DMS79 (cell line): ENCODE measurements at regions not wholly inside any gene's neighbourhood (a gene's known extent, or its start where the extent isn't known, plus 50 kb on each side); places are given as distances from the start of the nearest gene placed in this dataset.
"Not testable (repeated sequence)": the region's sequence is repeated elsewhere in the genome, so short reads cannot be mapped to it uniquely, and the experiment has no call there.

ENCODE experiments used
- DNase-seq: peaks from one replicate; lab custom pipeline; 2025; lab: John Stamatoyannopoulos, UW

GRCh38 chr7:68547181-68547580 is 1051.1 kb upstream of the AUTS2 start:
- no peak for DNase-seq

- DNase-seq: no peak
Measured at GRCh38 chr7:68547799-68548198, 1050.5 kb upstream of the AUTS2 start.

DNA sequence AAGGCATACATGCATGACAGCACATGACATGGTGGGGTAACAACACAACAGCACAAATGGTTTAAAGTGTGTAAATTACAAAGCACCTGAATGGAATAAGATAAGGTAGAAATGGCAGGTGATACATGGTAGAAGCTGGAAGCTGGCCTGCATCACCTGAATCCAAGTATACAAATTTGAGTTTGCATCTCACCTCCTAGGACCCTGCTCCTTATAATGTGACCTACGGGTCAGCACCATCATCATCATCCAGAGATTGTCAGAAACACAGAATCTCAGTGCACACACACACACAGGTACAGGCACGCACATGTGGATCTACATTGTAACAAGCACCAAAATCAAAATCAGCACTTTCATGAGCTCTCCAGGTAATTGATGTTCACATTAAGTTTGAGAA is 1048.2 kb upstream of the AUTS2 start:
- DNase-seq: no peak

GRCh38 chr7:68550635-68551034 is 1047.6 kb upstream of the AUTS2 start:
- no peak for DNase-seq

DNA sequence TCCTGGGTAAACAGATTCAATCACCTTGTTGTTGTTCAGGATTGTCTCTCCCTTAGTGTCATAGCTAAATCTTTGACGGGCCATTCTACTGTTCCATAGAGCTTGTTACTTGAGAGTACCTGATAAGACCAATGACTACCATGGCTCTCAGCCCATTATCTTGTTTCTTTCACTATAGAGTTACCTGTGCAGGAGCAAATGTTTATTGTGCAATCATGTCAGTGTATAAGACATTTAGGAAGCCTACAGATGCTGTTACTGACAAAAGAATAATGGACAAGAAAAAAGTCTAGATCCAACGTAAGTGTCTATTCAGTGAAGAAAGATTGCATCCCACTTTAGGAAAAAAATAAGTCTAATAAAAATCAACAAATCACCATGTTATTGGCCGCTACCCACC is 1041.7 kb upstream of the AUTS2 start:
- DNase-seq: no peak

DNA sequence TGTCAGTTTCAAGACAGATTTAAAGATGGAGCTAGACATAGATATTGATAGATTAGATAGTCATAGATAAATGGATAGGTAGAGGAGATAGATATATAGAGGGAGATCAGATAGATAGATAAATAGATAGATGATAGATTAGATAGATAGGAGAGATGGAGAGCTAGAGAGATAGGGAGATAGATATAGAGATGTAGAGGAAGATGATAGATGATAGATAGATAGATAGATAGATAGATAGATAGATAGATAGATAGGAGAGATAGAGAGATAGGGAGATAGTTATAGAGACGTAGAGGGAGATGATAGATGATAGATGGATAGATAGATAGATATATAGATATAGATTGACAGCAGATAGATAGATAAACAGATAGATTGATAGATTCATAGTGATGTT is 1038.8 kb upstream of the AUTS2 start:
- no peak for DNase-seq

DNA sequence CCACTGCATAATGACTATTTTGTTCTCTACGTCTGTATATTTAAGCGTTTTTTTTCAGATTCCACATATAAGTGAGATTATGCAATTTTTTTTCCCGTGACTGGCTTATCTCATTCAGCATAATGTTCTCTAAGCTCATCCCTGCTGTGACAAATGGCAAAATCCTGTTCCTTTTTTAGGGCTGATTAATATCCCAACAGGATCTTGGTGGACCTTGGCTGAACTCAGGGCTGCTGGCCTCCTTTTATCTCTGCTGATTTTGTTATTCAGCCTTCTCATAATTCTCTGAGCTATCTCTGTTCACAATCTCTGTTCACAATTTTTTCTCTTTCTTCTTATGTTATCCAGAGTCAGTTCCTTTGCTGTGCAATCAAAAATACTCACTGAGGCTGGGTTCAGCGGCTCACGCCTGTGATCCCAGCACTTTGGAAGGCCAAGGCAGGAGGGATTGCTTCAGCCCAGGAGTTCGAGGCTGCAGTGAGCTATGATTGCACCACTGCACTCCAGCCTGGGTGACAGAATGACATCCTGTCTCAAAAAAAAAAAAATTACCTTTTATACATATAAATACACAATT is 1035.9 kb upstream of the AUTS2 start:
- no peak for DNase-seq

GRCh38 chr7:68564306-68565135 is 1033.8 kb upstream of the AUTS2 start:
- DNase-seq: no peak

GRCh38 chr7:68571286-68571685 is 1027.0 kb upstream of the AUTS2 start:
- no peak for DNase-seq

GRCh38 chr7:68573271-68574005 is 1024.8 kb upstream of the AUTS2 start:
- no peak for DNase-seq

- no peak for DNase-seq
Measured at GRCh38 chr7:68576366-68576765, 1021.9 kb upstream of the AUTS2 start.

DNA sequence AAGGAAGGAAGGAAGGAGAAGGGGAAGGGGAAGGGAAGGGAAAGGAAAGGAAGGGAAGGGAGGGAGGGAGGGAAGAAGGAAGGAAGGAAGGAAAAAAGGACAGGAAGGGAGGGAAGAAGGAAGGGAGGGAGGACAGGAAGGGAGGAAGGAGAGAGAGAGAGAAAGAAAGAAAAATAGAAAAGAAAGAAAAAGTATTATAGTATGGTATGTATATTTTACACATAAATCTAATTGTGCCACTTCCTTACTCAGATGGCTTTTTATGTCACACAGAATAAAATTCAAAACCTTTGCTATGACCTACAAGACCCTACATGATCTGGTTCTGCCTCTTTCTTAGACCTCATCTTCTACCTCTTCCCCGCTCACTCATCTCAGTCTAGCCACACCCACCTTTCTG is 1016.9 kb upstream of the AUTS2 start:
- DNase-seq: no peak

- no peak for DNase-seq
Measured at GRCh38 chr7:68587599-68587998, 1010.7 kb upstream of the AUTS2 start.

GRCh38 chr7:68601826-68602225 is 996.4 kb upstream of the AUTS2 start:
- no peak for DNase-seq

DNA sequence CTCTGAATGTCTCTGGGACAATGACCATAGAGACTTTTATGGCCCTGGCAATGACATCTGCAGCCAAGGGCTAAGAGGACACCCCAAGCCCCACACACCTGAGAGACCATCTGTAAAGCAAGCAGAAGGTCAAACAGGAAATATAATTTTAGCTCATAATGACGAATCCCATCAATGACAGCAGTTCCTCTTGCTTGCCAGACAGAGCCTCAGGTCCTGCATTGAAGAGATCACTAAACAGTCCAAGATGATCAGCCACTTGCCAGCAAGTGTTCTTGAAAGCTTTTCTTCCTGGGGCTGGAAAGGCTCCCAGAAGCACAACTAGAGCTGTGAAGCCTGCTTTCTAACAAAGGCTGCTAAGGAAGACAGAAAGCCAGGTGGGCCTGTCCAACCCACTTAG is 993.7 kb upstream of the AUTS2 start:
- peak; percentile 82 for DNase-seq

GRCh38 chr7:68610701-68611100 is 987.6 kb upstream of the AUTS2 start:
- DNase-seq: no peak

DNA sequence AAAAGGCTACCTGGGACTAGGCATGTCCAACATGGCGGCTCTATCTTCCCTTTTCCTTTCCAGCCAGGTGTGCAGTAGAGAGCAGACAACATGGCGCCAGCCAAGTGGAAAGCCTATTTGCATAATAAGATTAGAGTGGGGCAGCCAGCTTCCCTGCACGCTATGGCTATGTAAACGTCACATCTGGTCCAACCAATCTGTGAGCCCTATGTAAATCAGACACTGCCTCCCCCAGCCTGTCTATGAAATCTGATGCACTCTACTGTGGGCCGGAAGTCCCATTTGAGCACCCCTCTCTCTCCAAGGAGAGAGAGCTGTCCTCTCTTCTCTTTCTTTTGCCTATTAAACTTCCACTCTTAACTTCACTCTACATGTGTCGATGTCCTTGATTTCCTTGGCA is 984.9 kb upstream of the AUTS2 start:
- peak; percentile 90 for DNase-seq

DNA sequence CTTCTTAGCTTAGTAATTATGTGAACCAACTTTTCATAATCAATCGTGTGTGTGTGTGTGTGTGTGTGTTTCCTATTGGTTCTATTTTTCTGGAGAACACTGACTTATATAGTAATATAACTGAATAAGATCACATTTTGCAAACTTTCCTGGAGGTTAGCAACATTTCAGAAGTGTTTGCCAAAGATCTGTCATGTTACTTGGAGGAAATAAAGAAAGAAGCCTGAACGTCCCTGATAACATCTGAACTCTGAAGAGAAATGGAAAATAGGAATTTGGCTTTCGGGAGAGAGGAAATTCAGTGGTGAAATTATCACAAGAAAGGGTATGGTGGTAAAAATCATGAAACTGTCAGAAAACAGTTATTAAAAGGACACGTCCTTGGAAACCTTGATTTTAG is 984.4 kb upstream of the AUTS2 start:
- no peak for DNase-seq

DNA sequence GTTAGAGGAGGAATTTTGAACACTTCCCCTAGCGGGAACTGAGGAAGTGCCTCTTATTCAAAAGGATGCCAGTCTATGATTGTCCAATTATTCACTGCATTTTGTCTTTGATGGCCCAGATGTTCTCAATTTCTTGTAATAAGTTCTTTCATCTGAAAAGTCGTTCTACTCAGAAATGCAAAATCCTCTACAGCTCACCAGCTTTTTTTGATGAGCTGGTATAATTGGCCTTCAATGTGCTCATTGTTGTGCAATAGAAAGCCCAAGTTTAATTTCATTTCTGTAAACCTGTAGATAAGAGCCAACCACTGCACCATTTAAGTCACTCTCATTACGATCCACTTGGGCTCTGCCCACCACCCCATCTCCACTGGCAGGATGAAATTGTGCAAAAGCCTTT is 978.7 kb upstream of the AUTS2 start:
- DNase-seq: no peak

DNA sequence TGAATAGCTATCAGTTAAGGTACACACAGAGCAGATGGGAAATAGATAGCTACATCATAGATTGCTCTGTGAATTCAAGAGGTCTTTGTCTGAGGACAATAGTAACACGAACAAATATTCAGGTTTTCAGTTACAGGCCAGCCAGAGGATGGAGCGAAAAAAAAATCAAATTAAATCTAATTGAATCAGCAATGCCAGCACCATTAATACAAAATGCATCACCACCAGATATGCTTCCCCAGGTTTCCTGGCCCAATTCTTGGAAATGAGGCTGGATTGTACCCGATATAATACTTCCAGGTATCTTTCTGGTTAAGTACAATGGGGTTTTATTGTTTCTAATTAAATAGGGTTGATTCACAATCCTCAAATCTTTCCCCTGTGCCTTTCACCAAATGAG is 975.8 kb upstream of the AUTS2 start:
- DNase-seq: no peak

DNA sequence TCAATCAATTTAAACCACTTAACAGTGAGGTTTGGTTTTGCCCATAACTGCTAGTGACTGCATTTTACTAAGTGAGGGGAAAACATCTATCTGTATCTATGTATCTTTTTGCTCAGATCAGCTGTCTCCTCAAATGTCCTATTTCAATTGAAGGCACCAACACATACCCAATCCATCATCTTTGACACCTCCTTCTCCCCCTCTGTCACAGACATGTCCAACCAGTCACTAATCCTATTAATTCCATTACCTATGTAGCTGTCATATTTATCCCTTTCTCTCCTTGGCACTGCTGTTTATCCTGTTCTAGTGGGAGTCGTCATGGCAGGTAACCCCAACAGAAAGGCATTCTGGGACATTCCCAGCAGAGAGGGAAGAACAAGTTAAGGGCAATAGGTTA is 975.2 kb upstream of the AUTS2 start:
- no peak for DNase-seq

GRCh38 chr7:68627247-68627864 is 970.9 kb upstream of the AUTS2 start:
- DNase-seq: no peak

DNA sequence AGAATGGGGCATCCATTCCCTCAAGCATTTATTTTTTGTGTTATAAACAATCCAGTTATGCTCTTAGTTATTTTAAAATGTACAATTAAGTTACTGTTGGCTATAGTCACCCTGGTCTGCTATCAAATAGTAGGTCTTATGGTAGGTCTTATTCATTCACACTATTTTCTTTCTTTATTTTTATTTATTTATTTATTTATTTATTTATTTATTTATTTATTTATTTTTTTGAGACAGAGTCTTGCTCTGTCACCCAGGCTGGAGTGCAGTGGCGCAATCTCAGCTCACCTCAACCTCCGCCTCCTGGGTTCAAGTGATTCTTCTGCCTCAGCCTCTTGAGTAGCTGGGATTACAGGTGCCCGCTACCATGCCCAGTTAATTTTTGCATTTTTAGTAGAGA is 967.4 kb upstream of the AUTS2 start:
- not testable (repeated sequence) for DNase-seq
